Nephron (organoid): ENCODE measurements at regions not wholly inside any gene's neighbourhood (a gene's known extent, or its start where the extent isn't known, plus 50 kb on each side); places are given as distances from the start of the nearest gene placed in this dataset.
"Not testable (repeated sequence)": the region's sequence is repeated elsewhere in the genome, so short reads cannot be mapped to it uniquely, and the experiment has no call there.

Experiments used
- H3K27ac Mint-ChIP-seq, 3 experiments: 2 replicates each; pipeline ENCODE4 v1.8.0; 2020; ENCODE audit warnings: mixed read lengths in 3 of 3, mild to moderate bottlenecking in 2 of 3, moderate library complexity in 1 of 3
- H3K27me3 Mint-ChIP-seq: 2 replicates; pipeline ENCODE4 v1.8.0; 2021; ENCODE audit warnings: low read depth, mild to moderate bottlenecking, moderate library complexity, mixed read lengths
- H3K36me3 Mint-ChIP-seq: 2 replicates; pipeline ENCODE4 v1.8.0; 2020; ENCODE audit warnings: low read depth, mixed read lengths
- H3K4me1 Mint-ChIP-seq: 2 replicates; pipeline ENCODE4 v1.8.0; 2020; ENCODE audit warnings: mixed read lengths
- H3K4me3 Mint-ChIP-seq, 3 experiments: 2 replicates each; pipeline ENCODE4 v1.8.0; 2020; ENCODE audit warnings: mild to moderate bottlenecking in 3 of 3, mixed read lengths in 3 of 3, moderate library complexity in 2 of 3
- H3K9me3 Mint-ChIP-seq: 2 replicates; pipeline ENCODE4 v1.8.0; 2020; ENCODE audit warnings: mixed read lengths
- TF ChIP-seq, protein P1 (sequence below), 3 experiments: fragments of 200-600 bp; sonication (generic); IDR thresholded peaks; one replicate each; pipeline ENCODE4 v1.5.0; 2021; ENCODE audit warnings: antibody characterized with exemption in 3 of 3; ENCODE audit not compliant: unreplicated experiment in 3 of 3

DNA sequence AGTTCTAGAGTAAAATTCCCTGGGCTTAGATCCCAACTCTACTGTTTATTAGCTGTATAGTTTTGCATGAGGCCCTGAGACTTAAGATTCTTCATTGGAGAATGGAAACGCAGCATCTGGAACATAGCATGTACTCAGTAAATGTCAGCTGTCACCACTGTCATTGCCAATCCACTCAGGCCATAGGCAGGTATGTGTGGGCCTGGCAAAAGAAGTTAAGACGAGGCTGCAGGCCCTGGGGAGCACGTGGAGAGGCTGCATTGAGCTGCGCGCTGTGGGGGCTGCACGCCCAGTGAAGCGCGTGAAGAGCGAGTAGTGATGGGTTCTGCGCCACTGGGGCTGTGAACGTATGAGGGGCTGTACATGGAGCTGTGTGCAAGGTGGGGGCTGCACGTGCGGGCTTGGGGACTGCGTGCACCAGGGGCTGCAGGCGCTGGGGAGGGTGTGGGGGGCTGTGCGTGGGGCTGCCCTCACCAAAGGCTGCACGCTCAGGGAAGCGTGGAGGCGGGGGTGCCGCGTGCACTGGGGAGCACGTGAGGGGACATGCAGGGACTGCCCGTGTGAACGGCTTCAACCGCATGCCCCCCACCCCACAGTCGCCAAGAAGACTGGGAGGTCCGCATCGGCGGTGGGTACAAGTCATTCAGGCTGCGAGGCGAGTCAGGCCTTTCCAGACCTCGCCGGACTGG, 85.5 kb downstream of the PRR15 start:
- H3K27me3 Mint-ChIP-seq, result no peaks in the 10 kb centered on the region
- no peak overlapping the region for H3K27ac Mint-ChIP-seq
- TF ChIP-seq, protein P1, sequence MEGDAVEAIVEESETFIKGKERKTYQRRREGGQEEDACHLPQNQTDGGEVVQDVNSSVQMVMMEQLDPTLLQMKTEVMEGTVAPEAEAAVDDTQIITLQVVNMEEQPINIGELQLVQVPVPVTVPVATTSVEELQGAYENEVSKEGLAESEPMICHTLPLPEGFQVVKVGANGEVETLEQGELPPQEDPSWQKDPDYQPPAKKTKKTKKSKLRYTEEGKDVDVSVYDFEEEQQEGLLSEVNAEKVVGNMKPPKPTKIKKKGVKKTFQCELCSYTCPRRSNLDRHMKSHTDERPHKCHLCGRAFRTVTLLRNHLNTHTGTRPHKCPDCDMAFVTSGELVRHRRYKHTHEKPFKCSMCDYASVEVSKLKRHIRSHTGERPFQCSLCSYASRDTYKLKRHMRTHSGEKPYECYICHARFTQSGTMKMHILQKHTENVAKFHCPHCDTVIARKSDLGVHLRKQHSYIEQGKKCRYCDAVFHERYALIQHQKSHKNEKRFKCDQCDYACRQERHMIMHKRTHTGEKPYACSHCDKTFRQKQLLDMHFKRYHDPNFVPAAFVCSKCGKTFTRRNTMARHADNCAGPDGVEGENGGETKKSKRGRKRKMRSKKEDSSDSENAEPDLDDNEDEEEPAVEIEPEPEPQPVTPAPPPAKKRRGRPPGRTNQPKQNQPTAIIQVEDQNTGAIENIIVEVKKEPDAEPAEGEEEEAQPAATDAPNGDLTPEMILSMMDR (IDR thresholded peaks at IDR 0.05; ENCODE audit: unreplicated experiment in 3 of 3), result no peak
- H3K36me3 Mint-ChIP-seq, result no peaks in the 10 kb centered on the region
- H3K4me3 Mint-ChIP-seq, result no peak overlapping the region
- no peaks in the 10 kb centered on the region for H3K9me3 Mint-ChIP-seq
- H3K4me1 Mint-ChIP-seq, result no peaks in the 10 kb centered on the region

DNA sequence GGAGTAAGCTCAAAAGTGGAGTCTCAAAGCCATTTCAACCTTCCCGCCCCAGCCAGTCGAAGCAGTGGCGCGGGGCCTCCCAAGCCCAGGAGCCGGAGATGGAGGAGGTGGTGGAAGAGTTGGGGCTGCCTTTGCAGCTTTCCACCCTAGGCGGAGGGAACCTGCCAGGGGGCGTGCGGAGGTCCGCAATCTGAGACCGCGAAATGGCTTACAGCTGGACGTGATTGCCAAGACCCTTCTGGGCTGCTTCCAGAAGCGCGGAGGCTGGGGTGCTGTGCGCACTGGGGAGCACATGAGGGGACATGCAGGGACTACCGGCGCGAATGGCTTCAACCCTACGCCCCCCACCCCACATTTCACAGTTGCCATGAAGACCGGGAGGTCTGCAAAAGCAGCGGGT, 86.2 kb downstream of the PRR15 start:
- TF ChIP-seq, protein P1 (IDR thresholded peaks at IDR 0.05; ENCODE audit: unreplicated experiment in 3 of 3), result no peak
- H3K9me3 Mint-ChIP-seq, result no peaks in the 10 kb centered on the region
- no peak overlapping the region for H3K4me3 Mint-ChIP-seq
- H3K27ac Mint-ChIP-seq, result no peak overlapping the region
- H3K4me1 Mint-ChIP-seq, result no peaks in the 10 kb centered on the region
- no peaks in the 10 kb centered on the region for H3K36me3 Mint-ChIP-seq
- H3K27me3 Mint-ChIP-seq, result no peaks in the 10 kb centered on the region

DNA sequence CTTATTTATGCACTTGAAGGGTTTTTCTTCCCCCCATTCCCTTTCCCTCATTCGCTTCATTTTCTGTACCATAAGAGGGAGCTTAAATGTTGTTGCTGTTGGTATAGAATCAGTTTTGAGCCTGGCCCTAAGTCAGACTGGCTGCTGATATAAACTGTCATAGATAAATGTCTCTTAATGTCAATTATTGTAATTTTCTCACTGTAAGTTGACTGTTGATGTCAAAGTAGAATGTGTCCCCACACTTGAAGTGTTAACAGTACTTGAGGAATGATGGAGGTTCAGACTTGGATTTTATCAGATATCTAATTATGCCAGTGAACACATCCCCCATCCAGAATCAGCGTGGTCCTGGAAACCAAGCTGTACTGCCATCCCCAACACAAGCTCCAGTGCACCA, 87.8 kb downstream of the PRR15 start:
- Mint-ChIP-seq H3K36me3 (no peaks in the 10 kb centered on the region), H3K4me1 (no peaks in the 10 kb centered on the region), H3K4me3 (no peak overlapping the region), H3K9me3 (no peaks in the 10 kb centered on the region), H3K27ac (no peak overlapping the region), H3K27me3 (no peaks in the 10 kb centered on the region)
- TF ChIP-seq, protein P1 (IDR thresholded peaks at IDR 0.05; ENCODE audit: unreplicated experiment in 3 of 3), result no peak

DNA sequence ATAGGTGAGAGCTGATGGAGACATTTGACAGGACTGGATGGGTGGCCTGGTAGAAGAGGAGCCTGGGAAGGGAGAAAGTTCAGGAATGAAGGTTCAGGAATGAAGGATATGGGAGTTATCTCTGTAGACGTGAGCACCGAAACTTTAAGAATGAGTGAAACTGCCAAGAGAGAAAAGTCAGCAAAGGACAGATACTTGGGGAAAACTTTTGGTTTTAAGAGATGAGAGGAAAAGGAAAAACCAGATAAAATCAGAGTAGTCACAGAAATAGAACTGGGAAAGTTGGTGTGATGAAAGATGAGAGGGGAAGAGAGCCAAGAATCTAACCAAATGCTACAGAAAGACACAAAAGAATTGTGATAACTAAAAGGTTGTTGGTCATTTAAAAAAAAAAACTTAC, 88.9 kb downstream of the PRR15 start:
- Mint-ChIP-seq H3K4me1 (no peaks in the 10 kb centered on the region), H3K27me3 (no peaks in the 10 kb centered on the region), H3K4me3 (no peak overlapping the region), H3K36me3 (no peaks in the 10 kb centered on the region), H3K27ac (no peak overlapping the region), H3K9me3 (no peaks in the 10 kb centered on the region)
- TF ChIP-seq, protein P1 (IDR thresholded peaks at IDR 0.05; ENCODE audit: unreplicated experiment in 3 of 3), result no peak

DNA sequence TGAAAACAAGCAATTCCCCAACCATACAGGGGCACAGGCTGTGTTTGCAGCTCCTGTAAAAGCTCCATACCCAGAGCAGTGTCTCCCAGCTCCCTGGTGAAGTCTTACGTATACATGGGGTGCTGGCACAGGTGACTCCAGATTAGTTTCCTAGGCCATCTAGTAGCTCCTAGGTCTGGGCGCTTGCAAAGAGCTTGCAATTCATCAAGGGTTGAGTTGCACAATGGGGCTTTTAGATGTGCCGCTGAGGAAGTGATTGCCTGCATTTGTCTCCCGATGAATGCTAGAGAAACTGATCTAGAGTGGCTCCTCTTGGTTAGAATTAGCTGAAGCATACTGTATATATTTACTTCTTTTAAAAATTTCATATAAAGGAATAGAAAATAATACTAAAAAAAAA, 90.7 kb downstream of the PRR15 start:
- not testable (repeated sequence) for H3K36me3 Mint-ChIP-seq, H3K4me1 Mint-ChIP-seq, H3K4me3 Mint-ChIP-seq, H3K27me3 Mint-ChIP-seq, H3K9me3 Mint-ChIP-seq, H3K27ac Mint-ChIP-seq

DNA sequence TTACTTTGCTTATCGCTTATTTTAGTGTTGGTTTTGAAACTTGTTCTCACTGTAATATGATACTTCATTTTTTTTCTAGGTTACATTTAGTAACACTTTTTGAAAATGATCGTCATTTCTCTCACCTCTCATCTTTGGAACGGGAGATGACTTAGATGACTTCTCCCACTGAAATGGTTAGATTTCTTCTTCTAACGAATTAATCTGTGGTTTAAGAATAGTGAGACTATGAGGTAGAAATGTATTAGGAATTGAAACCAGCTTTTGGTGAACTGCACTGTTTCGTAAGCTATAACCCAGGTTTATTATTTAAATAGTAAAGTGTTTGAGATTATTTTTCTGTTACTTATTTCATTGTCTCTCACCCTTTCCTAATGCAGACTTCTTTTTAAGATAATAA, 93.7 kb downstream of the PRR15 start:
- no peaks in the 10 kb centered on the region for H3K9me3 Mint-ChIP-seq
- no peaks in the 10 kb centered on the region for H3K27me3 Mint-ChIP-seq
- H3K4me1 Mint-ChIP-seq, result no peaks in the 10 kb centered on the region
- H3K36me3 Mint-ChIP-seq, result no peaks in the 10 kb centered on the region
- TF ChIP-seq, protein P1 (IDR thresholded peaks at IDR 0.05; ENCODE audit: unreplicated experiment in 3 of 3), result no peak
- H3K27ac Mint-ChIP-seq, result no peak overlapping the region
- no peak overlapping the region for H3K4me3 Mint-ChIP-seq
